HUES6 (cell line): ENCODE measurements at regions not wholly inside any gene's neighbourhood (a gene's known extent, or its start where the extent isn't known, plus 50 kb on each side); places are given as distances from the start of the nearest gene placed in this dataset.
A peak's percentile ranks its signal among the peaks of the same experiment; 100 is the strongest.

Source experiments
- H3K27ac ChIP-seq: 2 replicates; pipeline ENCODE4 v1.7.0; 2013; ENCODE audit warnings: low read depth, mild to moderate bottlenecking, low read length, inconsistent platforms
- H3K27me3 ChIP-seq: 2 replicates; pipeline ENCODE4 v1.6.1; 2013; ENCODE audit warnings: low read length; ENCODE audit not compliant: control insufficient read depth, insufficient read depth
- H3K36me3 ChIP-seq: 2 replicates; pipeline ENCODE4 v1.6.1; 2013; ENCODE audit warnings: low read length; ENCODE audit not compliant: control insufficient read depth, insufficient read depth
- H3K4me1 ChIP-seq: 2 replicates; pipeline ENCODE4 v1.6.1; 2013; ENCODE audit warnings: low read length; ENCODE audit not compliant: control insufficient read depth, insufficient read depth
- H3K4me3 ChIP-seq: 2 replicates; pipeline ENCODE4 v1.5.1; 2013; ENCODE audit warnings: low read depth, low read length
- H3K9ac ChIP-seq: one replicate; pipeline ENCODE4 v1.6.1; 2013; ENCODE audit warnings: mild to moderate bottlenecking, low read length
- H3K9me3 ChIP-seq: 2 replicates; pipeline ENCODE4 v1.6.1; 2013; ENCODE audit warnings: low read depth, low read length; ENCODE audit not compliant: control insufficient read depth, insufficient read depth

DNA sequence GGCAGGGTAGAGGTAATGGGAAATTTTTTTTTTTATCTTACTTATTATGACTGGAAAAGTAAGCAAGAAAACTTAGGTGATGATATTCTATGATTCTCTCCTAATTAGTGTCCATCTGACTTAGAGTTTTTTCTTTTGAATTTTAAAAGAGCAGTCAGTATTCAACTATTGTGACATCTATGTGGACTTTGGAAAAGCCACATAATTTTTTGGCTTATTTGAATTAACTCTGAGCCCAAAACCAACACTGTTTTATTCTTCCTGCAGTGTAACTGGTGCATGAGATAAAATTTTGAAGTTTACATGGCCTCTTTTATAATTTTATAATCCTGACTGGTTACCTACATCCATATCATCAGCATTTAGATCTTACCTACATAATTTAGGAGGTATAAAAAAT lies 619.7 kb downstream of the EPM2A start:
- Histone ChIP-seq H3K4me3 (no peak overlapping the region), H3K9ac (no peak overlapping the region), H3K9me3 (peaks cover 7% of the 10 kb centered on the region; the same call in 1 of the 2 replicates), H3K27me3 (no peaks in the 10 kb centered on the region), H3K27ac (no peak overlapping the region), H3K4me1 (no peaks in the 10 kb centered on the region), H3K36me3 (no peaks in the 10 kb centered on the region)

DNA sequence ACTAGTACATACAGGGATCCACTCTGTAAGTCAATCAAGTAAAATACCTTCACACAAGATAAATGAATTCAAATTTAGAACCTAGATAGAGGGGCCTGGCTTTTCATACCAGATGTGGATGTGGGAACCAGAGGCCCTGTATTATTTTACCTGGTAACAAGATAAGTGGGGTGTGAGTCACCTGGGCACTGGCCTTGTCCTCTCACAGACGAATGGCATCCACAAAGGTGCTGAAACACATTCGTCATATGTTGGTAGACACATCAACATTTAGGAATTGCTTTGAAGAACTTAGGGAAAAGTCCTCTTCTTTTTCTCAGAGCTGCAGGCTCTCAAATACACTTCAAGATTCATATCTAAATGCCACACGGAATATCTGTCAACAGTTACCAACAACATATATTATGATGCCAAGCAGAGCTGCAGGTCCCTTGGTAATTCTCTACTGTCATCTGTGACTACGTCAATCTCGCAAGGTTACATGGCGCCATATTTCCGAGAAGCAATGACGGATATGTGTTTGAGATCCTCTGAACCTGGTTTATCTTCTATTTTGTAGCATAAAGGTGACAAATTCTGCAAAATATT lies 618.6 kb downstream of the EPM2A start:
- H3K4me3 ChIP-seq: no peak overlapping the region
- H3K9me3 ChIP-seq: peaks cover 7% of the 10 kb centered on the region; the same call in 1 of the 2 replicates
- H3K27me3 ChIP-seq: no peaks in the 10 kb centered on the region
- H3K9ac ChIP-seq: no peak overlapping the region
- H3K27ac ChIP-seq: no peak overlapping the region
- no peaks in the 10 kb centered on the region for H3K4me1 ChIP-seq
- H3K36me3 ChIP-seq: no peaks in the 10 kb centered on the region

- Histone ChIP-seq H3K4me3 (no peak overlapping the region), H3K4me1 (no peaks in the 10 kb centered on the region), H3K9ac (no peak overlapping the region), H3K27ac (no peak overlapping the region), H3K9me3 (no peaks in the 10 kb centered on the region), H3K36me3 (no peaks in the 10 kb centered on the region), H3K27me3 (no peaks in the 10 kb centered on the region)
Measured at GRCh38 chr6:145118224-145118623, 617.1 kb downstream of the EPM2A start.

DNA sequence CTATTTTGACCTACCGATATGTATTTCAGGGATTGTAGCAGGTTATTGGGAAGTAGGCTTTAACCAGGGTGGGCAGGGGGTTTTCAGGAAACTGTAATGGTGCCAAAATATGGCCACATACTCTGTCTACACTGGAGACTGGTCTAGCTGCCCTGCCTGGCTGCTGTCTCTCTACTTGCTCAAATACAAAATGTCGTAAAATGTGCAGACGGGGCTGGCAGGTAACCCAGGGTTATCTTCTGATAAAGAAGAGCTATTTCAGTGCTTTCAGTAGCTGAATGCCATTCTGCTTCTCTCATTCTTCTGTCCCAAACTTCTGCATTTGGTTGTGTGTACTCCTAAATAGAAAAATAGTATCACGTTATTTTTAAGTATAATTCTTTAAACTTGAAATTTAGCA lies 616.2 kb downstream of the EPM2A start:
- no peaks in the 10 kb centered on the region for H3K4me1 ChIP-seq
- H3K9ac ChIP-seq: no peak overlapping the region
- H3K27me3 ChIP-seq: no peaks in the 10 kb centered on the region
- H3K36me3 ChIP-seq: no peaks in the 10 kb centered on the region
- no peak overlapping the region for H3K27ac ChIP-seq
- H3K9me3 ChIP-seq: no peaks in the 10 kb centered on the region
- H3K4me3 ChIP-seq: no peak overlapping the region

DNA sequence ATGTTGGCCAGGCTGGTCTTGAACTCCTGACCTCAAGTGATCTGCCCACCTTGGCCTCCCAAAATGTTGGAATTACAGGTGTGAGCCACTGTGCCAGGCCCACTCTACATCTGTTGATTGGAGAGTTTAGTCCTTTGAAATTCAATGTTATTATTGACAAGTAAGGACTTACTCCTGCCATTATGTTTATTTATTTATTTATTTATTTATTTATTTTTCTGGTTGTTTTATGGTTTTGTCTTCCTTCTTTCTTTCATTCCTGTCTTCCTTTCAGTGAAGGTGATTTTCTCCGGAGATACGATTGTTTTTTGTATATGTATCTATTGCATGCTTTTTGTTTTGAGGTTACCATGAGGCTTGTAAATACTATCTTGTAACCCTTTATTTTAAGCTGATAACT lies 602.6 kb downstream of the EPM2A start:
- Histone ChIP-seq H3K27ac (no peak overlapping the region), H3K4me1 (no peaks in the 10 kb centered on the region), H3K9ac (no peak overlapping the region), H3K27me3 (no peaks in the 10 kb centered on the region), H3K9me3 (no peaks in the 10 kb centered on the region), H3K4me3 (no peak overlapping the region), H3K36me3 (no peaks in the 10 kb centered on the region)

DNA sequence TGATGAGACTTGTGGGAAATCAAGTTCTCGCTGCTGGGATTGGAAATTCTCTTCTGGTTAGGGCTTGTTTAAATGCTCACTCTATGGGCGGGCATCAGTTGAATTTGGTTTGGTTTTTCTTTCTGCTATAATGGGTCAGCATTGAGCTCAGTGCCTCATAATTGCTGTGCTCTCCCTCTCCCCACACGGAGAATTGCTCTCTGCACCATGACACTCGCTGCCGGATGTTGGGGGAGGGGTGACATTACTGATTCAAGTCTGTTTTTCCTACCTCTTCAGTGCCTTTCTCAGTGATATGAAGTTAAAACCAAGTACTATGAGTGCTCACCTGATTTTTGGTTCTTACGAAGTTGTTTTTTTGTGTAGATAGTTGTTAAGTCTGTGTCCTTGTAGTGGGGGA lies 599.6 kb downstream of the EPM2A start:
- no peak overlapping the region for H3K27ac ChIP-seq

DNA sequence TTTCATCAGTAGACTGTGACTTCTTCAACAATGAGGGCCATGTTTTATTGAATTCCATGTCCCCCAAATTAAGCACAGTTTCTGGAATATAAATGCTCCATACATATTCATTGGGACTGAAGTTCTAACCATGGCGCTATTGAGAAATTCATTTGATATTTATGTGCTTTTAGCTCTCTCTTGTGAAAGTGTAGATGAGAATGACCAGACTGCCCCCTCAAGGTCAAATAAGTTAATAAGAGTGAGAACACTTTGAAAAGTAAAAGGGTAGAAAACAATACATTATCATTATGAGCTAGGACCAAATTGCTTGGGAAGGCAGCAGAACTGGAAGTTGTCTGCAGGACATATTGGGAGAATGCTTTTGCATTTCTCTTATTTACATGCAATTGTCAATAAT lies 597.9 kb downstream of the EPM2A start:
- Histone ChIP-seq H3K4me1 (peaks cover 4% of the 10 kb centered on the region; the same call in 1 of the 2 replicates), H3K36me3 (no peaks in the 10 kb centered on the region), H3K9me3 (no peaks in the 10 kb centered on the region), H3K27ac (no peak overlapping the region), H3K27me3 (no peaks in the 10 kb centered on the region), H3K9ac (no peak overlapping the region), H3K4me3 (no peak overlapping the region)

More for the DNA sequence above, 599.6 kb downstream of the EPM2A start:
- Histone ChIP-seq H3K4me1 (peaks cover 4% of the 10 kb centered on the region; the same call in 1 of the 2 replicates), H3K4me3 (no peak overlapping the region), H3K9me3 (no peaks in the 10 kb centered on the region), H3K36me3 (no peaks in the 10 kb centered on the region), H3K27me3 (no peaks in the 10 kb centered on the region), H3K9ac (no peak overlapping the region)

DNA sequence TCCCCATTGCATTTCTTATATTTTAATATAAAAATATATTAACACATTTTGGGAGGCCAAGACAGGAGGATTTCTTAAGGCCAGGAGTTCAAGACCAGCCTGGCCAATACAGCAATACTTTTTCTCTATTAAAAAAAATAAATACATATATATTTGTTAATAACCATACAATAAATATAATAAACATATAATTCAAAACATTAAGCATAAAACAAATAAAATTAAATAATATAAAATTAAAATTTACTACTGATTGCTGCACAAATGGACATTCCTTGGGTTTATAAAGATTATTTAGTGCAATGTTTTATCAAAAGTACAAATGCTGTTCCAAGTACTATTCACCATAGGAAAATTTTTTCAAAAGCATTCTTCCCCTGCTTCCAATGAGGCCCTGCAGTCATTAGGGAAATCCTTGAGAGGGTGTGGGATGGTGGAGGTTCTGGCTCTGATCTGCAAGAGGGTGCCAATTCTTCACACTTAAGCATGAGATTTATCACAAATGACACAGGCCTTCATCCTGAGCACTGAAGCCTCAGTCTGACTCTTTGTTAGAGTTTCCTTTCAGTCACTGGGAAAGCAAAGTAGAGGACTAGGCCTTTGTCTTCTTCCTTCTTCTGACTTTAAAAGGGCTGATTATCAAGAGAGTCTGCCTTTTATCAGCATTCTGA lies 596.7 kb downstream of the EPM2A start:
- H3K9ac ChIP-seq: no peak overlapping the region
- no peak overlapping the region for H3K4me3 ChIP-seq
- H3K27ac ChIP-seq: no peak overlapping the region; the same call in 1 of the 2 replicates
- H3K4me1 ChIP-seq: peaks cover 4% of the 10 kb centered on the region; the same call in 1 of the 2 replicates
- H3K36me3 ChIP-seq: no peaks in the 10 kb centered on the region
- no peaks in the 10 kb centered on the region for H3K27me3 ChIP-seq
- H3K9me3 ChIP-seq: no peaks in the 10 kb centered on the region

- H3K36me3 ChIP-seq: no peaks in the 10 kb centered on the region
- no peak overlapping the region for H3K9ac ChIP-seq
- H3K27ac ChIP-seq: peak overlapping the region; percentile 43; the same call in 1 of the 2 replicates
- H3K27me3 ChIP-seq: no peaks in the 10 kb centered on the region
- no peaks in the 10 kb centered on the region for H3K9me3 ChIP-seq
- H3K4me1 ChIP-seq: peaks cover 4% of the 10 kb centered on the region; the same call in 1 of the 2 replicates
- H3K4me3 ChIP-seq: no peak overlapping the region
Measured at GRCh38 chr6:145139140-145139850, 596.0 kb downstream of the EPM2A start.

- Histone ChIP-seq H3K27ac (no peak overlapping the region), H3K4me1 (peaks cover 4% of the 10 kb centered on the region; the same call in 1 of the 2 replicates), H3K4me3 (no peak overlapping the region), H3K9me3 (no peaks in the 10 kb centered on the region), H3K9ac (no peak overlapping the region), H3K36me3 (no peaks in the 10 kb centered on the region), H3K27me3 (no peaks in the 10 kb centered on the region)
Measured at GRCh38 chr6:145139895-145140294, 595.4 kb downstream of the EPM2A start.

DNA sequence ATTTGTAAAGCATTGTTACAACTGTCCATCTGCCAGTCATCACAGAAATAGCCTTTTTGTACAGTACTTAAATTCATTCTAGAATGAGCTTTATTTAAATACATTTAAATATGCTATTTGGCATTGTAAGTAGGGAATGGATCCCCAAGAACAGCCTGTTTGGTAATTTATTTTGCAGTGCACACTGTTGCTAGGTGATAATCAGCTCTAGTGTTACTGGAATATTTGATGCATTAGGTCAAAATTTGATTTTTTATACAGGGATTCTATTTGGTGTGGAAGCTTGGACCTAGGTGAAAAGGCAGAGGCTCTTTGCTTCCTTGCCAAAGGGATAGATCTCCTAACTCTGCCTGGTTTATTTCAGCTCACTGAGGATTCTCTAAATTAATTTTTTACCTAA lies 593.7 kb downstream of the EPM2A start:
- Histone ChIP-seq H3K36me3 (no peaks in the 10 kb centered on the region), H3K27me3 (no peaks in the 10 kb centered on the region), H3K4me1 (peaks cover 4% of the 10 kb centered on the region; the same call in 1 of the 2 replicates), H3K9me3 (no peaks in the 10 kb centered on the region), H3K27ac (no peak overlapping the region), H3K9ac (no peak overlapping the region), H3K4me3 (no peak overlapping the region)
